ENCODE measurements at regions not wholly inside any gene's neighbourhood (a gene's known extent, or its start where the extent isn't known, plus 50 kb on each side); places are given as distances from the start of the nearest gene placed in this dataset.
"Not testable (repeated sequence)": the region's sequence is repeated elsewhere in the genome, so short reads cannot be mapped to it uniquely, and the experiment has no call there.

- no peak overlapping the region for H3K4me3 Mint-ChIP-seq
- H3K4me1 Mint-ChIP-seq, result peaks cover 0 to 3% (median 0%) of the 10 kb centered on the region in 3 donors
- CTCF ChIA-PET, result no interaction called here
- H3K36me3 Mint-ChIP-seq, result no peaks in the 10 kb centered on the region
- H3K36me3 ChIP-seq (ENCODE audit: control insufficient read depth in 2 of 2, extremely low read depth in 1 of 2, insufficient read depth in 1 of 2, low read length in 1 of 2), result no peaks in the 10 kb centered on the region
- WGBS (ENCODE audit: insufficient coverage), result 93% methylated on average over 15 of the region's 19 CpGs
- POLR2A ChIA-PET, result no interaction called here
- H3K9me3 Mint-ChIP-seq, result no peaks in the 10 kb centered on the region
- H3K4me1 ChIP-seq (ENCODE audit: control insufficient read depth in 1 of 2, extremely low read depth in 1 of 2, insufficient read depth in 2 of 2, low read length in 2 of 2), result no peaks in the 10 kb centered on the region
- no peak overlapping the region for H3K27ac ChIP-seq (ENCODE audit: low read length)
- DNase-seq (no peak), ATAC-seq (replicated peaks in 1 of 4) (no peak)
- peaks cover 0 to 4% of the 10 kb centered on the region in 2 donors for H3K27me3 Mint-ChIP-seq
- H3K4me3 ChIP-seq (ENCODE audit: control insufficient read depth in 1 of 2, extremely low read depth in 1 of 2, low read length in 1 of 2), result no peak overlapping the region
- no peaks in the 10 kb centered on the region for H3K27me3 ChIP-seq (replicated peaks in 1 of 2; ENCODE audit: control insufficient read depth in 2 of 2, extremely low read depth in 1 of 2, insufficient read depth in 2 of 2, low read length in 1 of 2)
- no peaks in the 10 kb centered on the region for H3K9me3 ChIP-seq
- no peak overlapping the region for H3K27ac Mint-ChIP-seq
Observed at GRCh38 chr5:18800293-18801025, 1166.2 kb downstream of the TAF11L14 start.

GRCh38 chr5:18801413-18801812 lies 1167.2 kb downstream of the TAF11L14 start:
- POLR2A ChIA-PET; H3K4me1 ChIP-seq (ENCODE audit: control insufficient read depth in 1 of 2, extremely low read depth in 1 of 2, insufficient read depth in 2 of 2, low read length in 2 of 2); H3K4me3 Mint-ChIP-seq; H3K27ac Mint-ChIP-seq; H3K9me3 Mint-ChIP-seq; ATAC-seq (replicated peaks in 1 of 4); H3K9me3 ChIP-seq; H3K27ac ChIP-seq (ENCODE audit: low read length); DNase-seq; H3K36me3 Mint-ChIP-seq; H3K4me1 Mint-ChIP-seq; H3K27me3 ChIP-seq (replicated peaks in 1 of 2; ENCODE audit: control insufficient read depth in 2 of 2, extremely low read depth in 1 of 2, insufficient read depth in 2 of 2, low read length in 1 of 2); H3K36me3 ChIP-seq (ENCODE audit: control insufficient read depth in 2 of 2, extremely low read depth in 1 of 2, insufficient read depth in 1 of 2, low read length in 1 of 2); CTCF ChIA-PET; H3K27me3 Mint-ChIP-seq; H3K4me3 ChIP-seq (ENCODE audit: control insufficient read depth in 1 of 2, extremely low read depth in 1 of 2, low read length in 1 of 2): not testable (repeated sequence)
- 75% methylated on average over 1 of the region's 3 CpGs for WGBS (ENCODE audit: insufficient coverage)

- Histone ChIP-seq H3K9me3 (no peaks in the 10 kb centered on the region), H3K4me1 (ENCODE audit: control insufficient read depth in 1 of 2, extremely low read depth in 1 of 2, insufficient read depth in 2 of 2, low read length in 2 of 2) (no peaks in the 10 kb centered on the region), H3K27ac (ENCODE audit: low read length) (no peak overlapping the region), H3K27me3 (replicated peaks in 1 of 2; ENCODE audit: control insufficient read depth in 2 of 2, extremely low read depth in 1 of 2, insufficient read depth in 2 of 2, low read length in 1 of 2) (no peaks in the 10 kb centered on the region), H3K4me3 (ENCODE audit: control insufficient read depth in 1 of 2, extremely low read depth in 1 of 2, low read length in 1 of 2) (no peak overlapping the region), H3K36me3 (ENCODE audit: control insufficient read depth in 2 of 2, extremely low read depth in 1 of 2, insufficient read depth in 1 of 2, low read length in 1 of 2) (no peaks in the 10 kb centered on the region)
- Mint-ChIP-seq H3K4me1 (peaks cover 0 to 3% (median 0%) of the 10 kb centered on the region in 3 donors), H3K27me3 (peaks cover 2 to 4% of the 10 kb centered on the region in 2 donors), H3K36me3 (no peaks in the 10 kb centered on the region), H3K4me3 (no peak overlapping the region), H3K9me3 (no peaks in the 10 kb centered on the region), H3K27ac (no peak overlapping the region)
- DNase-seq (no peak), ATAC-seq (replicated peaks in 1 of 4) (no peak)
- ChIA-PET POLR2A (no interaction called here), CTCF (no interaction called here)
- no CpG with 5 or more reads among the region's 2 CpGs for WGBS (ENCODE audit: insufficient coverage)
Observed at GRCh38 chr5:18802336-18802735, 1168.1 kb downstream of the TAF11L14 start.

DNA sequence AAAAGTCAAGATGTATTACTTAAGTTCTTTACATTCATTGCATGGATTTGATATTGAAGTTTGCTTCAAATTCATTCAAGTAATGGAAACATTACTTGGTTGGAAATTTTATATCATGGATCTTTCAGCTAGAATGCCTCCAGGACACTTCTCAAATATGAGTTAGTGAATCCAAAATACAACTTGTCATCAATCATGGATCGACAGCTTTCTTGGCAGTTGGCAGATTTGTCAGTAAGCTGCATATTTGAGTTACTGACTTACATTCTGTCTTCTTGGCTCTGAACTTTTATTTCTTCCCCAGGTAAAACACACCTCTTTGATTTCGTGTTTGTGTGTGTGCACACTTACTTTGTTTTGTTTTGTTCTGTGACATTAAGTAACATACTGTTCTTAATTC lies 1171.1 kb downstream of the TAF11L14 start:
- H3K9me3 Mint-ChIP-seq, result no peaks in the 10 kb centered on the region
- Histone ChIP-seq H3K27ac (ENCODE audit: low read length) (no peak overlapping the region), H3K4me3 (ENCODE audit: control insufficient read depth in 1 of 2, extremely low read depth in 1 of 2, low read length in 1 of 2) (no peak overlapping the region), H3K4me1 (ENCODE audit: control insufficient read depth in 1 of 2, extremely low read depth in 1 of 2, insufficient read depth in 2 of 2, low read length in 2 of 2) (no peaks in the 10 kb centered on the region), H3K36me3 (ENCODE audit: control insufficient read depth in 2 of 2, extremely low read depth in 1 of 2, insufficient read depth in 1 of 2, low read length in 1 of 2) (no peaks in the 10 kb centered on the region), H3K9me3 (no peaks in the 10 kb centered on the region), H3K27me3 (replicated peaks in 1 of 2; ENCODE audit: control insufficient read depth in 2 of 2, extremely low read depth in 1 of 2, insufficient read depth in 2 of 2, low read length in 1 of 2) (no peaks in the 10 kb centered on the region)
- ATAC-seq (replicated peaks in 1 of 4) (no peak), DNase-seq (no peak)
- peaks cover 4 to 7% of the 10 kb centered on the region in 2 donors for H3K27me3 Mint-ChIP-seq
- WGBS (ENCODE audit: insufficient coverage), result no CpG with 5 or more reads among the region's 2 CpGs
- ChIA-PET CTCF (no interaction called here), POLR2A (interaction anchor here in 1 of 2 donors (0.6 kb wide), 1 partner anchor 184 kb away, joined by 4 read pairs; no protein-coding TSS in a partner anchor)
- H3K4me1 Mint-ChIP-seq, result peaks cover 0 to 3% (median 0%) of the 10 kb centered on the region in 3 donors
- H3K27ac Mint-ChIP-seq, result no peak overlapping the region
- no peaks in the 10 kb centered on the region for H3K36me3 Mint-ChIP-seq
- no peak overlapping the region for H3K4me3 Mint-ChIP-seq

GRCh38 chr5:18807256-18808149 lies 1173.2 kb downstream of the TAF11L14 start:
- CTCF ChIA-PET, result no interaction called here

GRCh38 chr5:18811661-18812060 lies 1176.3 kb downstream of the CDH18 start:
- 0% methylated on average over 1 of the region's 4 CpGs for WGBS (ENCODE audit: insufficient coverage)
- no peaks in the 10 kb centered on the region for H3K36me3 ChIP-seq (ENCODE audit: control insufficient read depth in 2 of 2, extremely low read depth in 1 of 2, insufficient read depth in 1 of 2, low read length in 1 of 2)
- H3K4me3 ChIP-seq (ENCODE audit: control insufficient read depth in 1 of 2, extremely low read depth in 1 of 2, low read length in 1 of 2), result no peak overlapping the region
- H3K4me1 ChIP-seq (ENCODE audit: control insufficient read depth in 1 of 2, extremely low read depth in 1 of 2, insufficient read depth in 2 of 2, low read length in 2 of 2), result no peaks in the 10 kb centered on the region
- Mint-ChIP-seq H3K9me3 (no peaks in the 10 kb centered on the region), H3K27me3 (peaks cover 0 to 18% of the 10 kb centered on the region in 2 donors), H3K4me1 (no peaks in the 10 kb centered on the region), H3K27ac (no peak overlapping the region), H3K36me3 (no peaks in the 10 kb centered on the region), H3K4me3 (no peak overlapping the region)
- DNase-seq, result no peak
- no peaks in the 10 kb centered on the region for H3K27me3 ChIP-seq (replicated peaks in 1 of 2; ENCODE audit: control insufficient read depth in 2 of 2, extremely low read depth in 1 of 2, insufficient read depth in 2 of 2, low read length in 1 of 2)
- ATAC-seq (replicated peaks in 1 of 4), result no peak
- H3K9me3 ChIP-seq, result no peaks in the 10 kb centered on the region
- ChIA-PET CTCF (no interaction called here), POLR2A (no interaction called here)
- H3K27ac ChIP-seq (ENCODE audit: low read length), result no peak overlapping the region

More at GRCh38 chr5:18807256-18808149, 1173.2 kb downstream of the TAF11L14 start:
- no peak overlapping the region for H3K27ac ChIP-seq (ENCODE audit: low read length)
- Mint-ChIP-seq H3K4me3 (no peak overlapping the region), H3K4me1 (no peaks in the 10 kb centered on the region), H3K9me3 (no peaks in the 10 kb centered on the region), H3K27ac (no peak overlapping the region), H3K27me3 (peaks cover 2 to 7% of the 10 kb centered on the region in 2 donors), H3K36me3 (no peaks in the 10 kb centered on the region)
- H3K4me1 ChIP-seq (ENCODE audit: control insufficient read depth in 1 of 2, extremely low read depth in 1 of 2, insufficient read depth in 2 of 2, low read length in 2 of 2), result no peaks in the 10 kb centered on the region
- DNase-seq (no peak), ATAC-seq (replicated peaks in 1 of 4) (no peak)
- H3K27me3 ChIP-seq (replicated peaks in 1 of 2; ENCODE audit: control insufficient read depth in 2 of 2, extremely low read depth in 1 of 2, insufficient read depth in 2 of 2, low read length in 1 of 2), result no peaks in the 10 kb centered on the region
- no CpG with 5 or more reads among the region's 10 CpGs for WGBS (ENCODE audit: insufficient coverage)
- no peaks in the 10 kb centered on the region for H3K9me3 ChIP-seq
- H3K36me3 ChIP-seq (ENCODE audit: control insufficient read depth in 2 of 2, extremely low read depth in 1 of 2, insufficient read depth in 1 of 2, low read length in 1 of 2), result no peaks in the 10 kb centered on the region
- POLR2A ChIA-PET, result no interaction called here
- H3K4me3 ChIP-seq (ENCODE audit: control insufficient read depth in 1 of 2, extremely low read depth in 1 of 2, low read length in 1 of 2), result no peak overlapping the region

All from T-cell (primary cell).